HG03064 (cell line): ENCODE measurements at regions not wholly inside any gene's neighbourhood (a gene's known extent, or its start where the extent isn't known, plus 50 kb on each side); places are given as distances from the start of the nearest gene placed in this dataset.
"Not testable (repeated sequence)": the region's sequence is repeated elsewhere in the genome, so short reads cannot be mapped to it uniquely, and the experiment has no call there.

Source experiments
- ATAC-seq: cut with Tn5 transposase; IDR thresholded peaks from one replicate; pipeline ENCODE4 v1.9.1; 2021; ENCODE audit warnings: low read depth; ENCODE audit not compliant: unreplicated experiment

DNA sequence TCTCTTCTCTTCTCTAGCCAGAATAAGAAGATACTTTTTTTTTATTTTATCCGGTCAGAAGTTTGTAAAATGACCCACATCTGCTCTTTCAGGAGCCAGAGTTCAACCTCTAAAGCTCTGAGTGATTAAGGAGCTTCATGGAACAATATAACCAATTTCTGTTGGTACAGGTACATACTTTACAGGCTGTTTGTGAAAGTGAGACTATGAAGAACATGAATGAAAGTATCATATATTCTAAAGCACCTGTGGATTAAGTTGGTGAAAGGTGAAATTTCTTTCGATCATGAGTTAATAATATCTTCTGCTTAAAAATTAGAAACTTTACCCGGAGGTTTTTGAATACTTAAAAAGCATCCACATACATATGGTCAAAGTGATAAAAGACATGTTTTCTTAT lies 65.2 kb downstream of the DMRT2 start:
- ATAC-seq, result no peak

DNA sequence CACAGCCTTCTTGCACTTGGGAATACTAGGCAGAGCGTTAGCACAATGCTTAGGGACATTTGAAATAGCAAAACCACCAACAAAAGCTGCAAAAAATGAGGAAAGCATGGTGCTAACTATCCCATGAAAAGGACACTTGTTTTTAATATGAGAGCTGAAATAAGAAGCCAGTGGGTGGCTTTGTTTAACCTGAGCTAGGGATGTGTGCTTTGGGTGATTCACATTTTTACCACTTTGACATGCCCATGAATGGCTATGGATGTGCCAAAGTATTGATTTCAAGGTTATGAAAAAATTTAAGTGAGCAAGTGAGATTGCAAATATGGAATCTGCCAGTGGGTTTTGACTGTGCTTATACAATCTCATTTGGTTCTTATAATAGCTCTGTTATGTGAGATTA lies 67.3 kb downstream of the DMRT2 start:
- no peak for ATAC-seq

DNA sequence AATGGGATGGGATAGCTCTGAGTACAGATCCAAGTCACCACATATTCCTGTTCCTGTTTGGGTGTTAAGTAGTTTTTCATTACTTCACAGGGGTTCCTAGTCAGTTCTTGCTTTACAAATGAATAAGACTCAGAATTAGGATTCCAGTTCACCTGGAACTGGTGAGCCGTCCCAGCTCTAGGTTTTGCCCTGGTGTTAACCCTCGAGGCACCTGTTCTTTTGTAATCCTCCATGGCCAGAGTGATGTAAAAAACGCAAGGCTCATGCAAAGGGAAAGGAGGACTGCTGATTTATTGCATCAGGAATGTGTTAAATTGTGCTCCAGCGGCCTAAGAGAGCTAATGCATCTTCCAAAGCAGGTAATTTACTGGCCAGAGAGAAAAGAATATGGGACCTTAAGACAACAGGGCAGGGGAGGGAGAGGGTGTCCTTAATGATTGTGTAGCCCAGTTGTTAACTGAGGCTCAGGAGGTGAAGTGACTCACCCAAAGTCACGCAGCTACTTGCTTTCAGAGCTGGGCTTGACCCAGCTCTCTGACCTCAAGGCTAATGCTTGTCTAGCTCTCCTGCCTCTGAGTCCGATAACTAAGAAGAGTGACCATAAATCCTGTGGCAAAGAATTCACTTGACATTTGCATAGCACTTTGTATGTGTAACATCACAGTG lies 70.5 kb downstream of the DMRT2 start:
- no peak for ATAC-seq

DNA sequence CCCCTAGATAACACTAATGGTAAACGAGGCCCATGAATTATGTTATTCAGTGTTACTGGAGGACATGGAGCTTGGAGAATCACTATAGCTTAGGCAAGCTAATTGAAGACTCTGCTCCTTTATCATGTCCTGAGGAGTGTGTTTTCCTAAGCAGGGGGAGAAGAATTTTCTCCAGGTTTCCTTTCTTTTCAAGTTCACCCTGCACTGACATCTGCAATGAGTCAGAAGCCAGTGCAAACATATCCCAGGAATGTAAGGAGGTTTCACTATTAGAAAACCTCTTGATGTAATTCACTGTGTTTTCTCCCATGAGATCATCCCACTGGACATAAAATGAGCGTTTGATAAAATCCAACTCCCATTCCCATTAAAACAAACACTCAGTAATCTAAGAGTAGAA lies 75.6 kb downstream of the DMRT2 start:
- ATAC-seq, result no peak

DNA sequence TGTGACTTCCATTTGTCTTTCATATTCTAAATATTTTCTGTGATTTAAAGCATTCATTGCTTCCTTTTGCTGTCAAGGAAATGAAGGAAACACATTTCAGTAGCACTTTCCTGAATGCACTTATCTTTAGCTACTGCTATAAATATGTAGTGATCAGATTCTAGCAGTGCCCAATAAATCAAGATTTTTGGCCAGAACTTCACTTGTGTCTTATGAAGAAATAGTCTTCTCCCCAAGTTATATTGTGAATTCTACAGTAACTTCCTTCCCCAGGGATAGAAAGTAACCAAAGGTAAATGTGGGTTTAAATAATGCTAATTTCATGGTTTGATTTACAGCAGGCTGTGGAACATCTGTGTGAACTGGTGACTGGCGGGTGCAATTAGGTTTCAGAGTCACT lies 77.9 kb downstream of the DMRT2 start:
- no peak for ATAC-seq

DNA sequence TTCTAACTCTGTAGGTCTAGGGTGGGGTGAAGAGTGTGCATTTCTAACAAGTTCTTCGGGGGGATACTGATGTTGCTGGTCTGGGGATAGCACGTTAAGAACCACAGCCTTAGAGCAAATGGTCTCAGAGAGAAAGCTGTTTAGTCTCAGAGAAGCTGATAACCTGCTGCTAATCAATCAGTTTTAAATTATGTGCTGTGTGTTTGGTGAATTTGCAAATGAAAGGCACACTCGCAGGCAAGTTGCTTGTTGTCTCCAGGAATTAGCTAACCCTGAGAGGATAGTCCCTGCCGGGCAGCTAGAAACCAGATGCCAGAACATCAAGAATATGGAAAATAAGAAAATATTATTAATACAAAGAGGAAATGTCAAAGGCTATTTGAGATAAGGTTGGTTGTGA lies 79.2 kb downstream of the DMRT2 start:
- no peak for ATAC-seq

DNA sequence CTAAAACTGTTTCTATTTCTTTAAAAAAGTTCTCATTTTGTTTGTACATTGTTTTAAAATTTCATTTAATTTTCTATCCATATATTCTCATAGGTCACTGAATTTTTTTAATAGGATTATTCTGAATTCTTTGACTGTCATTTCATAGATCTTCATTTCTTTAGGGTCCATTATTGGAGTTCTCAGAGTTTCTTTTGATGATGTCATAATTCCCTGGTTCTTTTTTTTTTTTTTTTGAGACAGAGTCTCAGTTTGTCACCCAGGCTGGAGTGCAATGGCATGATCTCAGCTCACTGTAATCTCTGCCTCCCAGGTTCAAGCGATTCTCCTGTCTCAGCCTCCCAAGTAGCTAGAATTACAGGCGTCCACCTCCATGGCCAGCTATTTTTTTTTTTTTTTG lies 89.9 kb downstream of the DMRT2 start:
- no peak for ATAC-seq

DNA sequence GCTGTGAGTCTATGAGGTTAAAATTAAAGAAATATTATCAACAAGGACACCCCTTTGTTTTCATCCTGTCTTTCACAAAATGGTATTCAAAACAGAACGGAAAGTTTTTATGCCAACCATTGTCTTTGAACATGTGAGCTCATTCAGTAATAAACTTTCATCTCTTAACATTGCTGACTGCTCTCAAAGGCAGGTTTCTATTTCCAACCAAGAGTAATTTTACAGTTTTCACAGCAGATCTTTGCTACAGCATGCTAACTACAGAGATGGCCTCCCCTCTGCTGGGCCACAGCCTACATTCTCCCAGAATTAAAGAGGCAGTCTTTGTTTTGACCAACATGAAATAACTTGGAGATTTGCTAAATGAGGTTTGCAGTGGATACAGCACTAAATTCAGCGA lies 101.5 kb downstream of the DMRT2 start:
- ATAC-seq, result no peak

DNA sequence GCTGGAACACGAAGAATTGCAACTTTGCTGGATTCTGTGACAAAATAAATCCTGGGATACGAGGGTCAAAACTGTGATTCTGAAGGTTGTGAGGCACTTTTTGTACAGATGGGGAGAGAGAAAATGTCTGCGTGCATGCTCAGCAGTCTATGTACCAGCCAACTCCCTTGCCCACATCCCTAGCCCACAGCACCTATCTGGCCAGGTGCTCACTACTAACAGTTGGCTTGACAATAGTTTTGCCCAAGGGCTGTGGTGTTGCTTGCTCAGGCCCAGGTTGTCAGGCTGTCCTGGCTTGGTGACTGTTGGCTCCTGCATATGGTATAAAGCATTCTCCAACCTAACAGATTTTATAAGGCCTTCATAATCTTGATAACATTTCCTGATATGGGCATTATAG lies 102.0 kb downstream of the DMRT2 start:
- no peak for ATAC-seq

DNA sequence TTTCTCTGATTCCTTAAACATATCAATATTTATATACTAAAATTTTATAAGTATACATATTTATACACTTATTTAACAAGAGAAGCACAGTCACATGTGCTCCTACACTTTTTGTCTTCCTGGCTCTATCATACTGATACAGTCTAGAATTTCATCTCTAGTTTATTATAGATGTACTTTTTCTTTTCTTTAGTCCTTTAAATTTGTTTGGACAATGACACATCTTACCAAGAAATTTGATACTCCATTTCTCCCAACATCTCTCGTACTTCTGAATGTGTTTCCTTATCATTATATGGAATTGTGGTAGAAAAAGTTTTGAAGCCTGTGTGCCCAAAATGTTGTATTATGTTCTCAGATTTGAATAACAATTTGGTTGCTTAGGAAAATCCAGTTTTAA lies 104.6 kb downstream of the DMRT2 start:
- no peak for ATAC-seq

DNA sequence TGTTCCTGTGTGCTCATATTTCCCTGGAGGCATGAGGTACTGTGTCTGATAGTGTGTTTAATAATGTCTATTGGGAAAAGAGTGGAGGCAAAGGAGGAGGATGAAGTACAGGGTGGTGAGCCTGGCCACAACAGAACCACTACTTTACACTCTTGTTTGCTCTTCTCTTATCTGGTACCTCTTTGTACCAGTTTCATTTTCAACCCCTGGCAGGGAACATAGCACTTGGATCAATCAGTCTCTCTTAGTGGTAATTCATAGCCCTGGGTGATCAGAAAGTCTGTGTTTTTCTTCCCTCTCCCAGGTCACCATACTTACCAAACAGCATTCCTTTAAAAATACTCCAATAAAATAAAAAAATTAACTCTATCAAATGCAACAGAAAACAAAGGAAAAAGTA lies 105.4 kb downstream of the DMRT2 start:
- no peak for ATAC-seq

DNA sequence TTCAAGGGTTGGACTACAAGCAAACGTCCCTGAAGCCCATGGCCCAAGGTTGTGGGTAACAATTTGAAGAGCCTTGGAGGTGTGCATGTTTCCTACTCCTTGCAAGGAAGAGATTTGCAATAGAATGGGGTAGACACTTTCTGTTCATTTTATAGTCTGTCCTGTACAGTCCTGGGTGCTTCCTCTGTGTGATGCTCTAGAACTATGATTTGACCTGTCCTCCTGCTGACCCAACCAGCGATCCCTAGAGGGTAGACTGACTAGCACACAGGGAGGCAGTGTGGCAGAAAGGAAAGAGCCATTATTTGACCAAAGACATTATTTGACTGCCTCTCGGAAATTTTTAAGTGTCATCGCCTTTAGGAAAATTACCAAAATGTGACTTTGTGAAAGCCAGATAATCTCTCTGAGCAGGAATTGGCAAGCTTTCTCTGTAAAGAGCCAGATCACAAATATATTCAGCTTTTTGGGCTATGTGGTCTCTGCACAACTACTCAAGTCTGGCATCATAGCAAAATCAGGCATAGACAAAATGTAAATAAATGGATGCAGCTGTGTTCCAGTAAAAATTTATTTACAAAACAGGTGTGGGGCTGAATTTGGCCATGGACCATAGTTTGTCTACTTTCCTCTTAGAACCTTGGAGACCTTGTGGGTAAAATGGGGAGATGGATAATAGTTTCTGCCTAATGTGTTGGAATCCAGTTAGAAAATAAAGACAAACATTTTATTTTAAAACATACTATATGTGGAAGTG lies 106.8 kb downstream of the DMRT2 start:
- no peak for ATAC-seq

DNA sequence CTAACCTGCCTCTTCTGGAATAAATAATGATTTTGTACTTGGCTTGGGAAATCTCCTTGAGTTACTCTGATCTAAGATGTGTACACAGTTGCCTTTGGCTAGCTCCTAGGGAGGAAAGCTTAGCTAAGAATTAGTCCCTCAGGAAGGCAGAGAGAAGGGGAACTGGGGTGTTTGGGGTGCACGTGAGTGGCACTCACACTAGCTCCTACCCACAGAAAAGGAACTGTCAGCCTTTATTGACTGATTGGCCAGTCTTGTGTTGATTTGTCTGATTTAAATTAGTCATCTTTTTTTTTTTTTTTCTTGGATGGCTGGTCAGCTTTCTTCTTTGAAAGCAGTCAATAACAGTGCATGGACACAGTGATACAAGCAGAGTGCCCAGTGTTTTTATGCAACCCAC lies 107.7 kb downstream of the DMRT2 start:
- ATAC-seq, result no peak

DNA sequence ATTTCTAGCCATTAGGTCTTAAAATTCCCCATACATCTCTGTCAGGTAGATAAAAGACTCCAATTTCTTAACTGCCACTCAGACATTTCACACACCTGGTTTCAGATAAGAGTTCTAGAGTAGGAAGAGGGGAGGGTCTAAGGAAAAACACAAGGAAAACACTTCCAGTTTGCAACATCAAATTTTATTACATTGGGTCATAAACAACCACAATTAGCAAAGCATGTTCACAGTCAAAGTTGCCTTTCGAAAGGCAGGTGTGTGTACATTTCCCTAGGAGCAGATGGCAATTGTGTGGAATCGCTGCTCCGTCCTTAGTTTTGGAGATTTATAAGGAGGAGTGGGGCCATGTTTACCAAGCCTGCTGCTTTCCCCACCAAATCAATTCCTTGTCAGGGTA lies 120.8 kb downstream of the DMRT2 start:
- no peak for ATAC-seq

DNA sequence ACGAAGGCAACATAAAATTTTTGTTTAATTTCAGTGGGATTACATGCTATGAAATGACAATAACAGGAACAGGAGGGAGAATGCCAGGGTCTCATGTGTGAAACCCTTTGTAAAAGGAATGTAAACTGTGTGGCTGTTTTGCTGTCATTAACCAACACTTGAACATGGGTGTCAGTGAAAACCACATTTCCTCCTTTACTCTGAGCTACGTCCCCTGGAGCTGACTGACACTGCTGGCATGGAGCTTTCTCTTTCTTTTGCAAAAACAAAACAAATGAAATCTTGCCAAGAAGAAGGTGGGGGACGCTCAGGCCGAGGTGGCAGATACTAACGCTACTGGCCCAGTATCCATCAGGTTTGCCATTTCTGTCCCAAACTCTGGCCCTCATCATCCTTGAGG lies 121.4 kb downstream of the DMRT2 start:
- no peak for ATAC-seq

DNA sequence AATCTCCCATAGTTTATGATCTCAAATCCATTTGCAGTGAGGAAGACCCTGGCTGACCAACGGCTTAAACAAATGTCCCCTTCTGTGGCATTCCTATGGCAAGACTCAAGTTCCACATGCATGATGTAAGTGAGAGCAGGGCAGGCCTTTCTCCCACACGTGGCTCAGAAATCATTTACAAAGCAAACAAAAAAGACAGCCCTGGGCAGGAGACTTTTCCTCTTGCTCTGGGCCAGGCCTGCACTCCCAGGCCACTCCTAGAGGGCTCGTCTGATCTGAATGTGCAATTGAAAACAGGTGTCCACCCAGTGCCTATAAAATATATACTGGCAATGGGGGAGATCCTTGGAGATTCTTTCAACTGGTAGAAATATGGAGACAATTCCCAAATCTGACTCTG lies 123.1 kb downstream of the DMRT2 start:
- ATAC-seq, result no peak

DNA sequence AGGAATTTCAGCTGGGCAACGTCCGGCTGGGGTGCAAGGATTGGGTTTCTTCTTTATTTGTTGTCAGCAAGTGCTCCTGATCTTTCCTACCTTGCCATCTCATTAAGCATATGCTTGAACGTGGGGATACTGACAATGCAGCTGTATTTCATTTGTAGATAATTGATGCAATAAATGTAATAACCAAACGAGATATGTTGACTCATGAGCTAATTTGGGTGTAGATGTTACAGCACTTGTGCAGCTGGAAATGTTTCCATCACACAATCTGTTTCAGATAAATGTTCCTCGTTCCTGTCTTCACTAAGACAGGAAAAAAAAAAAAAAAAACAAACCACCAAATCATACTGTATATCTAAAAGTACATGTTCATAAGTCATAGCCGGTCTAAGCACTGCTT lies 123.8 kb downstream of the DMRT2 start:
- no peak for ATAC-seq

DNA sequence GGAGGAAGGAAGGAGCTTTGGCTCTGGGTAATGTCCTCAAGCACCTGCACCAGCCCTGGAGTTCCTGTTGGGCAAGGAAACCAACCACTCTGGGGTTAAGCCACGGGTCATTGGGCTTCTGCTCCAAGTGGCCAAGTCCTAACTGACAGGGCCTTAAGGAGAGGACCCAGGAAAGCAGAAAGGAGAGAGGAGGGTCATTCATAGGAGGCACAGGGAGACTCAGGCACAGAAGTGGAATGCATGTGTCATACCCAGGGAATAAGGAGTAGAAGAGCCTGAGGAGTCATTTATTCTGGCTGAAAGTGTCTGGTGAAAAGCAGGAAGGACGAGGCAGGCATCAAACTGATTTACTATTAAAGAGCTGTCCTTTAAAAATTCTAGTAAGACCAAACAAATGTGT lies 129.2 kb downstream of the DMRT2 start:
- no peak for ATAC-seq

DNA sequence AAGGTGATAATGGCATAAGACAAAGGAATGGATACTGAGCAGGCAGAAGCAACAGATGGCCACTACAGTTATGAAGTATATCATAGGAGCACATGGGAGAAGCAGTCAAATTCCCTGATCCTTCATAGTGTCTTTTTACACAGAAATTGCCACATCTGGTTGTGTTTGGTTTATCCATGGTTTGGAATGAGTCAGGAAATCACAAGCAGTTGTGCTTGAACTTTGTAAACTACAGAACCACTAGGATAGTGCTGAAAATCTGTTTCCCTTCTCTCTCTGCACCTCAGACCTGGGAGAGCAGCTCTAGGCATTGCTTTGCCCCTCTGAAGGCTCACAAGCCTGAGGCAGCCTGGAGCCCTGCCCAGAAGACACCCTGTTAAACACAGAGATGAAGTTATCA lies 134.0 kb downstream of the DMRT2 start:
- ATAC-seq, result no peak

DNA sequence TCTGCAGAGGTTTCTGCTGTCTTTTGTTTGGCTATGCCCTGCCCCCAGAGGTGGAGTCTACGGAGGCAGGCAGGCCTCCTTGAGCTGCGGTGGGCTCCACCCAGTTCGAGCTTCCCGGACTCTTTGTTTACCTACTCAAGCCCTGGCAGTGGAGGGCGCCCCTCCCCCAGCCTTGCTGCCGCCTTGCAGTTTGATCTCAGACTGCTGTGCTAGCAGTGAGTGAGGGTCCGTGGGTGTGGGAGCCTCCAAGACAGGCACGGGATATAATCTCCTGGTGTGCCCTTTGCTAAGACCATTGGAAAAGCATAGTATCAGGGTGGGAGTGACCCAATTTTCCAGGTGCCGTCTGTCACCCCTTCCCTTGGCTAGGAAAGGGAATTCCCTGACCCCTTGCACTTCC lies 137.0 kb downstream of the DMRT2 start:
- ATAC-seq, result not testable (repeated sequence)

DNA sequence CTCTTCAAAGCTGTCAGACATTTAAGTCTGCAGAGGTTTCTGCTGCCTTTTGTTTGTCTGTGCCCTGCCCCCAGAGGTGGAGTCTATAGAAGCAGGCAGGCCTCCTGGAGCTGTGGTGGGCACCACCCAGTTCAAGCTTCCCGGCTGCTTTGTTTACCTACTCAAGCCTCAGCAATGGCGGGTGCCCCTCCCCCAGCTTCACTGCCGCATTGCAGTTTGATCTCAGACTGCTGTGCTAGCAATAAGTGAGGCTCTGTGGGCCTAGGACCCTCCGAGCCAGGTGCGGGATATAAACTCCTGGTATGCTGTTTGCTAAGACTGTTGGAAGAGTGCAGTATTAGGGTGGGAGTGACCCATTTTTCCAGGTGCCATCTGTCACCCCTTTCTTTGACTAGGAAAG lies 145.5 kb downstream of the DMRT2 start:
- ATAC-seq, result not testable (repeated sequence)

DNA sequence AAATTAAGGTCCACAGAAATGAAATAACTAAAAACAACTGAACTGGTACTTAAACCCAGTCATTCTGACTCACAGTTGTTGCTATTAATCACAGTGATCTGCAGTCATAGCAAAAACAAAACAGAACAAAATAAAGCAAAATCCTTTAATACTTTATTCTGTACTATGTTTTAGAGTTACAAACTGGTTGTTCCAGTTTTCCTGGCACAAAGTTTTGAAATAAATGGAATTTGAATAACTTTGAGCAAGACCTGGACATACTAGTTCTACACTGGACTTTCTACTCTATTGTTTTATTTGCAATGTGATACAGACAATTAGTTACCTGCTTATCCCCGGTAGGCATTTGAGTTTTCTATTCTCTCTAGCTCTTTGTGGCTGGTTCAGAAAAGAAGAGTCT lies 147.9 kb downstream of the DMRT2 start:
- no peak for ATAC-seq

DNA sequence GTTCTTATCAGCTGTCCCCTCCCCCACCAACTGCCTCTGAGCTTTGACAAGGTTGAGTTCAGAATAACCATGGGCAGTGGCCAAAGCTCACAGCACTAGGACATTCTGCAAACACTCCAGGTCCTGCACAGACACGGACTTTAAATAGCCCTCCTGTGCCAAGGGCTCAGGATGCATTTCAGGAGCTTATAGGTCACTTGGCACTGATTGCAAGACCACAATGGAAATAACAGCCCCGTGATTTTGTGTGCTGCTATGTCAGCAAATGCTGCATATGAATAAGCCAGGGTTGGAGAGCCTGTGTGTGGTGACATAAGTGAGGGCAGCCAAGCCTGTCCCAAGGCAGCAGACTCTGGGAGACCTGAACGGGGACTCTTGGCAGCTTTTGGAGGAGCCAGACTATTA lies 150.7 kb downstream of the DMRT2 start:
- ATAC-seq, result no peak
